ENCODE measurements at regions not wholly inside any gene's neighbourhood (a gene's known extent, or its start where the extent isn't known, plus 50 kb on each side); places are given as distances from the start of the nearest gene placed in this dataset.

- DNase-seq (ENCODE audit: low spot score): no peak
Observed at GRCh38 chr5:5551499-5551898, 129.0 kb downstream of the ICE1 start.

DNA sequence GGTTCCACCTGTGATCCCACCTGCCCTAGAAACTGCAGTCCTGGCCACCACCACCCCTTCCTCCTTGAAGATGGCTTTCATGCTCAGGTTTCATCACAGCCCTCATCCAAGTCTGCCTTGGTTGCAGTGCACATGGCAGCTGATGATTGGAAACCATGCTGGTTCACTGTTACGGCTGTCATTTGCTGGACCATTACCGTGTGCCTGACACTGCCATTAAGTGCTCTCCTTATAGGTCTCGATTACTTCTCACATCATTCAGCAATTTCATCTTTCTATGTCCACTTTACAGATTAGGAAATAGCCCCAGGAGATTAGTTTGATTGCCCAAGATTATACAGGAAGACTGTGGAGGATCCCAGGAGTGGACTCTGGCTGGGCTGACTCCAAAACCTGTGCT, 123.9 kb downstream of the ICE1 start:
- DNase-seq (ENCODE audit: low spot score): no peak

DNA sequence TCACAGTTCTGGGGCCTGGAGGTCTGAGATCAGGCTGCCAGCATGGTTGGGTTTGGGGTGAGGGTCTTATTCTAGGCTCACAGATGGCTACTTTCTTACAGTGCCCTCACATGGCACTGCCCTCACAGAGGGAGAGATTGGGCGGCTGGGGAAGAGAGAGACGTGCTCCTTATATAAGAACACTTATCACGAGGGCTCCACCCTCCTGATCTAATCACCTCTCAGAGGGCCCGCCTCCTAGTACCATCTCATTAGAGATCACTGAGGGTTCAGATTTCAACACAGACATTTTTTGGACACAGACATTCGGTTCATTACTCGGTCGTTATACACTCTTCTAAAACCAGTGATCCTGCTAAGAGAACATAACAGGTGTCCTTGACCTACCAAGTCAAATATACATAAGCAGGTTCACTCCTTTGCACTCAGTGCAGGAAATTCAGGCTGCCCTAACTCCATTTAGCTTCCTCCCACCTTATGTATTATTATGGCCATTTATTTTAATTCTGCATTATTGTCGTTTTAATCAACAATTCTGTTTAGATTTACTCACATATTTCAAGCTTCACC, 121.7 kb downstream of the ICE1 start:
- no peak for DNase-seq (ENCODE audit: low spot score)

DNA sequence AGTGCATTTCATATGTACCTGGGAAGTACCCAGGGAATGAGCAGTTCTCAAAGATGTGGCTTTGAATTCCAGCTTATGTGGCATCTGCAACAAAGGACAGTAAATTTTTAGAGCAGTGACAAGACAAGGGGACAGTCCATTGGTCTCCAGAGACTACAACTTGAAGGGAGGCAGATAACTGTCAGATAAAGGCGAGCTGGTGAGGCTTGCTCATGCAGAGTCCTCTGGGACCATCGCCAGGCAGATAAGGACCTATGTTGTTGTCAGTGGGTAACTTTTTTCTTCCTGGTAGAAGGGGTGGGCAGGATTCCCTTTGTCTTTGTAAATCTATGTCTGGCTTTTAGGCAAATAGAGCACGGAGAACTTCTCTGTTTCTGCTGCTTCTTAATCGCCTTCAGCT, 120.2 kb downstream of the ICE1 start:
- no peak for DNase-seq (ENCODE audit: low spot score)

- no peak for DNase-seq (ENCODE audit: low spot score)
Observed at GRCh38 chr5:5540065-5540464, 117.6 kb downstream of the ICE1 start.

Measured in CD4-positive, alpha-beta T cell treated with Interleukin-15 for 4 hours (primary cell).